Body of pancreas (tissue), 4 donors: ENCODE measurements at regions not wholly inside any gene's neighbourhood (a gene's known extent, or its start where the extent isn't known, plus 50 kb on each side); places are given as distances from the start of the nearest gene placed in this dataset.

Experiments used
- POLR2A ChIP-seq, 3 donors: fragments of 450-650 bp; IDR thresholded peaks; one replicate each; pipeline ENCODE4 v1.6.1; 2016; ENCODE audit warnings: antibody characterized with exemption in 3 of 3, mild to moderate bottlenecking in 2 of 3
- TF ChIP-seq, protein P1 (sequence below), 7 experiments: fragments of 450-650 bp in 4 of 7; fragments of 200-600 bp in 3 of 7; sonication (generic) in 3 of 7; IDR thresholded peaks; one replicate each; pipeline ENCODE4 v1.5.1; 2016 to 2019; ENCODE audit warnings: antibody characterized with exemption in 7 of 7

DNA sequence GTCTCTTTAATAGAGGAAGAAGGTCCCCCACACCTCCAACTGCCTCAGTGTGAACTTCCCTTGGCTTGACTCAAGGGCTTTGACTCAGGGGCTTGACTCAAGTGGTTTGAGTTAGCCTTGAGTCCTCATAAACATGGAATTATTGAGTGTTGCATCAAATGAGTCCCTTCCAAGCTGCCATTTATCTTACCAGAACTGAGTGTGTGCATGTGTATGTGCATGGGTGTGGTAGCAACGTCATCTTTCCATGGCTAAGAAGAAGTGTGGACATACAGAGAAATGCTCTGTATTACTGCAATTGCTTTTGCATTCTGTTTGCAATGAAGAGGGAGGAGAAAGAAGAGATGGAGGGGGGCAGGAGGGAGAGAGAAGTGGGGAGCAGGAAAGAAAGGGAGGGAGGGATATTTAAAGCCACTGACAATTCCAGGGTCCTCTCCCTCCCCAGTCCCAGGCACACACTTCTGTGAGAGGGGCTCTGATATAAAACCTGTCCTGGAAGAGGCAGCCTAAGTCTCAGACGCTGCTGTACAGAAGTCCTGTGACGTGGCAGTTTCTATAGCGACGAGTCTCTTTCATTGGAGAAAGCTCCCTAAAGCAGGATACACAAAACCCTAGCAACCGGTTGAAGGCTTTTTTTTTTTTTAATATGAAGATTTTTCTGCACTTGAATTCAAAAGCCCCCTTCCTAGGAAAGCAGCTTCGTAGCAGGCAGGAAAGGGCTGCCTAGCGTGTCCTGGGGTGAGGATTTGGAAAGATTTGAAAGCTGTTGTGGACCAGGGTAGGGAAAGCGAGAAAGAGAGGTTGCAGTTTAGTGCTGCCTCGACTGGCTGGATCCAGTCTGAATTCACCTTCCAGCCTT lies 93.3 kb upstream of the MAP1B start:
- TF ChIP-seq, protein P1, sequence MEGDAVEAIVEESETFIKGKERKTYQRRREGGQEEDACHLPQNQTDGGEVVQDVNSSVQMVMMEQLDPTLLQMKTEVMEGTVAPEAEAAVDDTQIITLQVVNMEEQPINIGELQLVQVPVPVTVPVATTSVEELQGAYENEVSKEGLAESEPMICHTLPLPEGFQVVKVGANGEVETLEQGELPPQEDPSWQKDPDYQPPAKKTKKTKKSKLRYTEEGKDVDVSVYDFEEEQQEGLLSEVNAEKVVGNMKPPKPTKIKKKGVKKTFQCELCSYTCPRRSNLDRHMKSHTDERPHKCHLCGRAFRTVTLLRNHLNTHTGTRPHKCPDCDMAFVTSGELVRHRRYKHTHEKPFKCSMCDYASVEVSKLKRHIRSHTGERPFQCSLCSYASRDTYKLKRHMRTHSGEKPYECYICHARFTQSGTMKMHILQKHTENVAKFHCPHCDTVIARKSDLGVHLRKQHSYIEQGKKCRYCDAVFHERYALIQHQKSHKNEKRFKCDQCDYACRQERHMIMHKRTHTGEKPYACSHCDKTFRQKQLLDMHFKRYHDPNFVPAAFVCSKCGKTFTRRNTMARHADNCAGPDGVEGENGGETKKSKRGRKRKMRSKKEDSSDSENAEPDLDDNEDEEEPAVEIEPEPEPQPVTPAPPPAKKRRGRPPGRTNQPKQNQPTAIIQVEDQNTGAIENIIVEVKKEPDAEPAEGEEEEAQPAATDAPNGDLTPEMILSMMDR (IDR thresholded peaks at IDR 0.05) = no peak
- no peak for TF ChIP-seq POLR2A (IDR thresholded peaks at IDR 0.05)
